Lung (tissue), 11 donors: ENCODE measurements at regions not wholly inside any gene's neighbourhood (a gene's known extent, or its start where the extent isn't known, plus 50 kb on each side); places are given as distances from the start of the nearest gene placed in this dataset.

Source experiments
- ATAC-seq: fragments of 200-7000 bp; cut with Tn5 transposase; one replicate; pipeline ENCODE4 v1.9.1; 2020; ENCODE audit warnings: moderate number of reproducible peaks; ENCODE audit not compliant: insufficient read depth, low FRiP score
- DNase-seq, 3 donors: peaks; one replicate each; pipeline ENCODE4 v3.0.0-alpha.2; 2013 to 2017
- H3K27ac ChIP-seq, 2 donors: one replicate each; pipeline ENCODE4 v1.5.1; 2013; ENCODE audit warnings: mild to moderate bottlenecking in 2 of 2, moderate library complexity in 2 of 2, control low read depth in 1 of 2, inconsistent platforms in 1 of 2, low read depth in 1 of 2, low read length in 1 of 2
- H3K27me3 ChIP-seq, 3 donors: one replicate each; pipeline ENCODE4 v1.5.1; 2013; ENCODE audit warnings: low read length in 2 of 3; ENCODE audit not compliant: control insufficient read depth in 3 of 3, insufficient read depth in 3 of 3
- H3K36me3 ChIP-seq, 4 donors: one replicate each; pipeline ENCODE4 v1.5.1; 2013; ENCODE audit warnings: low read length in 4 of 4, mild to moderate bottlenecking in 1 of 4, moderate library complexity in 1 of 4; ENCODE audit not compliant: control insufficient read depth in 4 of 4, insufficient read depth in 4 of 4
- H3K4me1 ChIP-seq, 5 donors: one replicate each; pipeline ENCODE4 v1.5.1; 2013; ENCODE audit warnings: low read length in 5 of 5, mild to moderate bottlenecking in 2 of 5, moderate library complexity in 1 of 5; ENCODE audit not compliant: control insufficient read depth in 5 of 5, insufficient read depth in 5 of 5
- H3K4me3 ChIP-seq: one replicate; pipeline ENCODE4 v1.5.1; 2013; ENCODE audit warnings: mild to moderate bottlenecking, control low read depth, moderate library complexity
- H3K9ac ChIP-seq, 2 donors: one replicate each; pipeline ENCODE4 v1.5.1; 2013; ENCODE audit warnings: low read length in 2 of 2, control low read depth in 1 of 2; ENCODE audit not compliant: insufficient read depth in 1 of 2
- H3K9me3 ChIP-seq, 4 donors: one replicate each; pipeline ENCODE4 v1.5.1; 2013; ENCODE audit warnings: low read length in 3 of 4, mild to moderate bottlenecking in 1 of 4, moderate library complexity in 1 of 4; ENCODE audit not compliant: control insufficient read depth in 4 of 4, insufficient read depth in 3 of 4
- WGBS, 2 donors: extraction: QIAGEN DNeasy Blood & Tissue Kit; methylation state at CpG; one replicate each; pipeline ENCODE4 v1.1.7; 2013; 5-methylcytosine and 5-hydroxymethylcytosine counted together
- TF ChIP-seq, protein P1 (sequence below): IDR thresholded peaks from 2 replicates; pipeline ENCODE4 v1.5.1; 2012; ENCODE audit warnings: mild to moderate bottlenecking; ENCODE audit errors: control extremely low read depth, extremely low read depth
- donor health status: control.
- donor health status: control.
- donor health status: Bipolar disorder and iron deficiency.
- donor health status: healthy.
- donor health status: DM: yes; HTN: yes; CAD: no.

DNA sequence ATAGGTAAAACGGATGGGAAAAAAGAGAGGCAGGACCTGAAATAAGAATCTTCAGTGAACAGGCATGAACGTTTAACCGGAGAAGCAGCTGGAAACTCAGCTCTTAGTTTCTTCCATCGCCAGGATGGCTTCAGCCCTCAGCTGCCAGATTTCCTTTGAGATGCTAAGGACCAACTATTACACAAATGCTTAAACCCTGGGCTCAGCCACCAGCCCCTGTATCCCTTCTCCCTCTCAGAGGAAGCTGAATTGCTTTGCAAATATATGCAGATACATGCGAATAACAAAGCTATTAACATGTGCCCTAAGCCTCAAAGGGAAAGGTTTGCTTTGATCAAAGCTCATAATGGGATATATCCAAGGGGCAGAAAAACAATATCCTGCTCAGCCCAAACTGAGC, 515.1 kb downstream of the OMA1 start:
- no peak for DNase-seq
- WGBS, 2 donors: 23 to 49% methylated on average over 5 of the region's 5 CpGs
- Histone ChIP-seq H3K9me3 (no peaks in the 10 kb centered on the region), H3K36me3 (no peaks in the 10 kb centered on the region), H3K4me3 (no peak overlapping the region), H3K27ac (no peak overlapping the region), H3K27me3 (peaks cover 0 to 7% (median 0%) of the 10 kb centered on the region in 3 donors), H3K9ac (no peak overlapping the region), H3K4me1 (peaks cover 0 to 4% (median 0%) of the 10 kb centered on the region in 5 donors)
- TF ChIP-seq, protein P1, sequence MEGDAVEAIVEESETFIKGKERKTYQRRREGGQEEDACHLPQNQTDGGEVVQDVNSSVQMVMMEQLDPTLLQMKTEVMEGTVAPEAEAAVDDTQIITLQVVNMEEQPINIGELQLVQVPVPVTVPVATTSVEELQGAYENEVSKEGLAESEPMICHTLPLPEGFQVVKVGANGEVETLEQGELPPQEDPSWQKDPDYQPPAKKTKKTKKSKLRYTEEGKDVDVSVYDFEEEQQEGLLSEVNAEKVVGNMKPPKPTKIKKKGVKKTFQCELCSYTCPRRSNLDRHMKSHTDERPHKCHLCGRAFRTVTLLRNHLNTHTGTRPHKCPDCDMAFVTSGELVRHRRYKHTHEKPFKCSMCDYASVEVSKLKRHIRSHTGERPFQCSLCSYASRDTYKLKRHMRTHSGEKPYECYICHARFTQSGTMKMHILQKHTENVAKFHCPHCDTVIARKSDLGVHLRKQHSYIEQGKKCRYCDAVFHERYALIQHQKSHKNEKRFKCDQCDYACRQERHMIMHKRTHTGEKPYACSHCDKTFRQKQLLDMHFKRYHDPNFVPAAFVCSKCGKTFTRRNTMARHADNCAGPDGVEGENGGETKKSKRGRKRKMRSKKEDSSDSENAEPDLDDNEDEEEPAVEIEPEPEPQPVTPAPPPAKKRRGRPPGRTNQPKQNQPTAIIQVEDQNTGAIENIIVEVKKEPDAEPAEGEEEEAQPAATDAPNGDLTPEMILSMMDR: no peak
- no peak for ATAC-seq

DNA sequence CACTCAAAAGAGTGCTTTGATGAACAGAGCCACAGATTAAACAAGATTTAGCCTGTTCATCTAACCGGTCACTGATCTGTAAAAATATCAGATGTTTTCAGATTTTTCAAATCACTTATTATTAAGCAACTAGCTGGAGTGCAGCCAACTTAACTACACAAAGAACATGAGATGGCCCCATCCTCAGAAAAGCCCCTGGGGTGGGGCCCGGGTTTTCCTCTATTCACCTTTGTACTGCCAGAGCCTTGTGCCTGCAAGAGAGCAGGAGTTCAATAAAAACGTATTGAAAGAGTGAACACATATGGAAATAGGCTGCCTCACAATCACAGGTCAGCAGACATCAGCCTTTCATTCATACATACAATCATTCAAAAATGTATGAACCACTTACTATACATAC, 516.1 kb downstream of the OMA1 start:
- WGBS, 2 donors: 65 to 67% methylated on average over 3 of the region's 3 CpGs
- no peak overlapping the region for H3K4me3 ChIP-seq
- no peak for ATAC-seq
- H3K9me3 ChIP-seq: no peaks in the 10 kb centered on the region
- H3K27ac ChIP-seq: no peak overlapping the region
- H3K27me3 ChIP-seq: peaks cover 0 to 7% (median 0%) of the 10 kb centered on the region in 3 donors
- H3K9ac ChIP-seq: no peak overlapping the region
- H3K4me1 ChIP-seq: peaks cover 0 to 4% (median 0%) of the 10 kb centered on the region in 5 donors
- H3K36me3 ChIP-seq: no peaks in the 10 kb centered on the region
- DNase-seq: no peak
- TF ChIP-seq, protein P1: no peak

GRCh38 chr1:58017641-58018040, 528.9 kb downstream of the OMA1 start:
- H3K27me3 ChIP-seq: no peaks in the 10 kb centered on the region
- TF ChIP-seq, protein P1: no peak
- H3K4me1 ChIP-seq: no peaks in the 10 kb centered on the region
- no peak overlapping the region for H3K9ac ChIP-seq
- ATAC-seq (no peak), DNase-seq (no peak)
- H3K27ac ChIP-seq: no peak overlapping the region
- 92 to 93% methylated on average over 3 of the region's 3 CpGs for WGBS, 2 donors
- no peaks in the 10 kb centered on the region for H3K36me3 ChIP-seq
- H3K4me3 ChIP-seq: no peak overlapping the region
- H3K9me3 ChIP-seq: no peaks in the 10 kb centered on the region

GRCh38 chr1:58013237-58013636, 533.3 kb downstream of the OMA1 start:
- ATAC-seq: no peak
- no peak for DNase-seq
- H3K36me3 ChIP-seq: no peaks in the 10 kb centered on the region
- TF ChIP-seq, protein P1: no peak
- no peak overlapping the region for H3K27ac ChIP-seq
- H3K4me1 ChIP-seq: no peaks in the 10 kb centered on the region
- no peaks in the 10 kb centered on the region for H3K27me3 ChIP-seq
- H3K9ac ChIP-seq: no peak overlapping the region
- no peak overlapping the region for H3K4me3 ChIP-seq
- no peaks in the 10 kb centered on the region for H3K9me3 ChIP-seq
- 84 to 92% methylated on average over 3 of the region's 3 CpGs for WGBS, 2 donors
